IPS-15b (cell line): ENCODE measurements at regions not wholly inside any gene's neighbourhood (a gene's known extent, or its start where the extent isn't known, plus 50 kb on each side); places are given as distances from the start of the nearest gene placed in this dataset.

Experiments used
- H3K27me3 ChIP-seq: one replicate; pipeline ENCODE4 v1.6.1; 2013; ENCODE audit warnings: low read length; ENCODE audit not compliant: control insufficient read depth, insufficient read depth
- H3K36me3 ChIP-seq: one replicate; pipeline ENCODE4 v1.6.1; 2013; ENCODE audit warnings: low read length; ENCODE audit not compliant: control insufficient read depth, insufficient read depth
- H3K4me1 ChIP-seq: one replicate; pipeline ENCODE4 v1.6.1; 2013; ENCODE audit warnings: mild to moderate bottlenecking, low read length; ENCODE audit not compliant: control insufficient read depth, insufficient read depth
- H3K4me3 ChIP-seq: one replicate; pipeline ENCODE4 v1.5.1; 2013; ENCODE audit warnings: low read depth, low read length
- H3K9ac ChIP-seq: one replicate; pipeline ENCODE4 v1.6.1; 2013; ENCODE audit warnings: low read depth, mild to moderate bottlenecking, low read length
- H3K9me3 ChIP-seq: one replicate; pipeline ENCODE4 v1.6.1; 2013; ENCODE audit warnings: mild to moderate bottlenecking, low read length; ENCODE audit not compliant: control insufficient read depth, insufficient read depth

- H3K4me1 ChIP-seq: no peaks in the 10 kb centered on the region
- no peak overlapping the region for H3K4me3 ChIP-seq
- H3K27me3 ChIP-seq: no peaks in the 10 kb centered on the region
- H3K9ac ChIP-seq: no peak overlapping the region
- no peaks in the 10 kb centered on the region for H3K36me3 ChIP-seq
- no peaks in the 10 kb centered on the region for H3K9me3 ChIP-seq
These were observed 189.4 kb downstream of the IRX2 start for GRCh38 chr5:2562036-2562435.

DNA sequence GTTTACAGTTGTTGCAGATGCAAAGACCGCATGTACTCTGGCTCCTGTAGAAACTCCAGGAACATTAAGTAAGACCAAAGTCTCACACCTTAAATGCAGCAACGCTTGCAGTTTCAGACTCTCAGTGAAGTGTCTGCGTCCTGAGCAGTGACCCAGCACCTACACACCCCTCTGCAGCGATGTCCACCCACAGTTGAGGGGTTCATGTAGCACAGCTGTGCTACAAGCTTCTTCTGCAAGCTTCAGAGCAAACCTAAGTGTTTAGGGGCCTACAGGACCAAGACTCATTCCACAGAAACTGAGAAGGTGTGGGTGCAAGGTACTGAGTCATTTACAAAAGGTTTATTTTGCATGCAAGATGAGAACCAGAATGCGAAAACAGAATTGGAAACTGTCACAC, 191.0 kb downstream of the IRX2 start:
- Histone ChIP-seq H3K27me3 (no peaks in the 10 kb centered on the region), H3K36me3 (no peaks in the 10 kb centered on the region), H3K4me3 (no peak overlapping the region), H3K9me3 (no peaks in the 10 kb centered on the region), H3K4me1 (no peaks in the 10 kb centered on the region), H3K9ac (no peak overlapping the region)

GRCh38 chr5:2557435-2557834, 194.0 kb downstream of the IRX2 start:
- Histone ChIP-seq H3K27me3 (no peaks in the 10 kb centered on the region), H3K36me3 (no peaks in the 10 kb centered on the region), H3K9me3 (no peaks in the 10 kb centered on the region), H3K9ac (no peak overlapping the region), H3K4me3 (no peak overlapping the region), H3K4me1 (no peaks in the 10 kb centered on the region)

- Histone ChIP-seq H3K9me3 (no peaks in the 10 kb centered on the region), H3K4me3 (no peak overlapping the region), H3K9ac (no peak overlapping the region), H3K27me3 (no peaks in the 10 kb centered on the region), H3K36me3 (no peaks in the 10 kb centered on the region), H3K4me1 (no peaks in the 10 kb centered on the region)
These were observed 195.0 kb downstream of the IRX2 start for GRCh38 chr5:2556375-2556966.

DNA sequence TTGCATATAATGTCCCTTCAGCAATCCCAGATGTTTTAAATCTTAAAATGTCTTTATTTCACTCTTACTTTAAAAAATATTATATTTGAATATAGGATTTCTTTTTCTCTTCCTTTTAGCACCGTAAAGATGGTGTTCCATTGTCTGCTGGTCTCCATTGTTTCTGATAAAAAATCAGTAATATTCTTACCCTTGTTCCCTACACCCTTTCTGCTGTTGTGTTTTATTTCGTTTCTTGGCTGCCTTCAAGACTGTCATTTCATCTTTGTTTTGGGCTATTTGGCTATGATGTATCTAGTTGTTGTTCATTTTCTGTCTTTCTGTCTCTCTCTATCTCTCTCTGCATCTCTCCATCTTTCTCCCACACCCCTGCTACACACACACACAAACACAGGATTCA, 197.9 kb downstream of the IRX2 start:
- Histone ChIP-seq H3K4me3 (no peak overlapping the region), H3K36me3 (no peaks in the 10 kb centered on the region), H3K9ac (no peak overlapping the region), H3K9me3 (no peaks in the 10 kb centered on the region), H3K4me1 (no peaks in the 10 kb centered on the region), H3K27me3 (no peaks in the 10 kb centered on the region)

DNA sequence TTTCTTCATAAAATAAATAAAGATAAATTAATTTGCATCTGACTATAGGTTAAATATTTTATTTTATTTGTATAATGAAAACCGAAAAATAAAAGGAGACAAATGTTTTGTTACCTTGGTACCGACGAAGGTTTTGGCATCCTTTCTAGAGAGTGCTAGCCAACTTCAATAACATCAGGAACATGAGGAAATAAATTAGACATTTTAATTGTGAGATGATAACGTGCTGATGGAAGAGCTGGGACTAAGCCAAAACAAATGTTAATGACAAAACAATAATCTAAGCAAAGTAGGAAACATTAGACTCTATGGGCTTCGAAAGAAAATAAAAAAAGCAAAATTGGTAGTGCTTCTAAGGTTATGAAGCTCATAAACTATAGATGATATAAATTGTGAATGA, 201.0 kb downstream of the IRX2 start:
- no peak overlapping the region for H3K4me3 ChIP-seq
- no peaks in the 10 kb centered on the region for H3K9me3 ChIP-seq
- no peaks in the 10 kb centered on the region for H3K36me3 ChIP-seq
- H3K9ac ChIP-seq: no peak overlapping the region
- H3K4me1 ChIP-seq: no peaks in the 10 kb centered on the region
- H3K27me3 ChIP-seq: no peaks in the 10 kb centered on the region

- no peaks in the 10 kb centered on the region for H3K4me1 ChIP-seq
- H3K9ac ChIP-seq: no peak overlapping the region
- no peaks in the 10 kb centered on the region for H3K27me3 ChIP-seq
- H3K9me3 ChIP-seq: no peaks in the 10 kb centered on the region
- H3K36me3 ChIP-seq: no peaks in the 10 kb centered on the region
- H3K4me3 ChIP-seq: no peak overlapping the region
These were observed 201.6 kb downstream of the IRX2 start for GRCh38 chr5:2549900-2550299.

GRCh38 chr5:2549354-2549753, 202.1 kb downstream of the IRX2 start:
- no peaks in the 10 kb centered on the region for H3K27me3 ChIP-seq
- no peak overlapping the region for H3K4me3 ChIP-seq
- no peaks in the 10 kb centered on the region for H3K36me3 ChIP-seq
- no peaks in the 10 kb centered on the region for H3K4me1 ChIP-seq
- no peak overlapping the region for H3K9ac ChIP-seq
- no peaks in the 10 kb centered on the region for H3K9me3 ChIP-seq

DNA sequence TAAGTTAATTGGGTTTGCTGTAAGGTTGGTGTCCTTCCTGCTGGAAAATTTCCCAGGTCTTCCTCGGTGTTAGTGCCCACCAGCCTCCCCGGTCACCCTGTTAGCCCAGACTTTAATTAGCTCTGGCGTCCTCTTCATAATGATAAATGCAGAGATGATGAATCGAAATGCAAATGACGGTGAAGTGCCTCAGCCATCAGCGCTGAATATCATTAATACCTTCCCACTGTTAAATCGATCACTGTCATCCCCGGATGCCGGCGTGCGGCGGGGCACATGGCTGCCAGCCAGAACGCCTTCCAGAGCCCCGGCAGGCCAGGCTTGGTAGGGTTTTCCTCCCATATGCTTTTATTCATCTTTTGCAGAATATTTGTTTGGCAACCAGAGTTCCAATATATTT, 204.5 kb downstream of the IRX2 start:
- Histone ChIP-seq H3K27me3 (no peaks in the 10 kb centered on the region), H3K9ac (no peak overlapping the region), H3K4me1 (no peaks in the 10 kb centered on the region), H3K4me3 (no peak overlapping the region), H3K9me3 (no peaks in the 10 kb centered on the region), H3K36me3 (no peaks in the 10 kb centered on the region)

- Histone ChIP-seq H3K9me3 (no peaks in the 10 kb centered on the region), H3K9ac (no peak overlapping the region), H3K27me3 (no peaks in the 10 kb centered on the region), H3K4me1 (no peaks in the 10 kb centered on the region), H3K4me3 (no peak overlapping the region), H3K36me3 (no peaks in the 10 kb centered on the region)
These were observed 207.5 kb downstream of the IRX2 start for GRCh38 chr5:2544003-2544402.

DNA sequence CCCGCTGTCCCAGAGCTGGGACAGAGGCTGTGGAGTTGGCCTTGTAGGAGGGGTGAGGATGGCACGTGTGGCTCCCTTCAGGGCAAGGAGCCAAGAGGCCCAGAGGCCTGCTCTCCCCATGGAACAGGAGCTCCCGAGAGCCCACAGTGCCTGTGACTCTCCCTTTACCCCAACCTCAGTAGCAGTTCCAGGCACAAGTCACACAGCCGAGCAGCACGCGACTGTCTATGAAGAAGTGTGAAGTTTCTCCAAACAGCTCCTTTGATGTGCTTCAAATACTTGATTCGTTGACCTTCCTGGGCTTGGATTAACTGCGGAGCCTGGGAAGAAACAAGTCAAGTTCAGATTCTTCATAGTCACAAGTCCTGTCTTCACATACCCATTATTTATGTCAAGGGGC, 208.7 kb downstream of the IRX2 start:
- Histone ChIP-seq H3K9ac (no peak overlapping the region), H3K4me3 (no peak overlapping the region), H3K27me3 (no peaks in the 10 kb centered on the region), H3K4me1 (no peaks in the 10 kb centered on the region), H3K36me3 (no peaks in the 10 kb centered on the region), H3K9me3 (no peaks in the 10 kb centered on the region)

GRCh38 chr5:2542026-2542425, 209.5 kb downstream of the IRX2 start:
- no peaks in the 10 kb centered on the region for H3K4me1 ChIP-seq
- H3K4me3 ChIP-seq: no peak overlapping the region
- no peaks in the 10 kb centered on the region for H3K36me3 ChIP-seq
- H3K27me3 ChIP-seq: no peaks in the 10 kb centered on the region
- no peak overlapping the region for H3K9ac ChIP-seq
- no peaks in the 10 kb centered on the region for H3K9me3 ChIP-seq
